ENCODE measurements at regions not wholly inside any gene's neighbourhood (a gene's known extent, or its start where the extent isn't known, plus 50 kb on each side); places are given as distances from the start of the nearest gene placed in this dataset.

- TF ChIP-seq PRDM2 (tag by site-specific recombination; IDR thresholded peaks at IDR 0.05; ENCODE audit: borderline replicate concordance): no peak
- TF ChIP-seq PATZ1 (tag by site-specific recombination; IDR thresholded peaks at IDR 0.05): no peak
- TF ChIP-seq CTCF (tag by site-specific recombination; IDR thresholded peaks at IDR 0.05): no peak
- no peak for TF ChIP-seq REST (tag by site-specific recombination; IDR thresholded peaks at IDR 0.05)
- no peak for TF ChIP-seq YY2 (tag by site-specific recombination; IDR thresholded peaks at IDR 0.05)
- no peak for TF ChIP-seq MEIS1 (CRISPR knock-in tag; IDR thresholded peaks at IDR 0.05; ENCODE audit: borderline replicate concordance)
- TF ChIP-seq, protein P1, sequence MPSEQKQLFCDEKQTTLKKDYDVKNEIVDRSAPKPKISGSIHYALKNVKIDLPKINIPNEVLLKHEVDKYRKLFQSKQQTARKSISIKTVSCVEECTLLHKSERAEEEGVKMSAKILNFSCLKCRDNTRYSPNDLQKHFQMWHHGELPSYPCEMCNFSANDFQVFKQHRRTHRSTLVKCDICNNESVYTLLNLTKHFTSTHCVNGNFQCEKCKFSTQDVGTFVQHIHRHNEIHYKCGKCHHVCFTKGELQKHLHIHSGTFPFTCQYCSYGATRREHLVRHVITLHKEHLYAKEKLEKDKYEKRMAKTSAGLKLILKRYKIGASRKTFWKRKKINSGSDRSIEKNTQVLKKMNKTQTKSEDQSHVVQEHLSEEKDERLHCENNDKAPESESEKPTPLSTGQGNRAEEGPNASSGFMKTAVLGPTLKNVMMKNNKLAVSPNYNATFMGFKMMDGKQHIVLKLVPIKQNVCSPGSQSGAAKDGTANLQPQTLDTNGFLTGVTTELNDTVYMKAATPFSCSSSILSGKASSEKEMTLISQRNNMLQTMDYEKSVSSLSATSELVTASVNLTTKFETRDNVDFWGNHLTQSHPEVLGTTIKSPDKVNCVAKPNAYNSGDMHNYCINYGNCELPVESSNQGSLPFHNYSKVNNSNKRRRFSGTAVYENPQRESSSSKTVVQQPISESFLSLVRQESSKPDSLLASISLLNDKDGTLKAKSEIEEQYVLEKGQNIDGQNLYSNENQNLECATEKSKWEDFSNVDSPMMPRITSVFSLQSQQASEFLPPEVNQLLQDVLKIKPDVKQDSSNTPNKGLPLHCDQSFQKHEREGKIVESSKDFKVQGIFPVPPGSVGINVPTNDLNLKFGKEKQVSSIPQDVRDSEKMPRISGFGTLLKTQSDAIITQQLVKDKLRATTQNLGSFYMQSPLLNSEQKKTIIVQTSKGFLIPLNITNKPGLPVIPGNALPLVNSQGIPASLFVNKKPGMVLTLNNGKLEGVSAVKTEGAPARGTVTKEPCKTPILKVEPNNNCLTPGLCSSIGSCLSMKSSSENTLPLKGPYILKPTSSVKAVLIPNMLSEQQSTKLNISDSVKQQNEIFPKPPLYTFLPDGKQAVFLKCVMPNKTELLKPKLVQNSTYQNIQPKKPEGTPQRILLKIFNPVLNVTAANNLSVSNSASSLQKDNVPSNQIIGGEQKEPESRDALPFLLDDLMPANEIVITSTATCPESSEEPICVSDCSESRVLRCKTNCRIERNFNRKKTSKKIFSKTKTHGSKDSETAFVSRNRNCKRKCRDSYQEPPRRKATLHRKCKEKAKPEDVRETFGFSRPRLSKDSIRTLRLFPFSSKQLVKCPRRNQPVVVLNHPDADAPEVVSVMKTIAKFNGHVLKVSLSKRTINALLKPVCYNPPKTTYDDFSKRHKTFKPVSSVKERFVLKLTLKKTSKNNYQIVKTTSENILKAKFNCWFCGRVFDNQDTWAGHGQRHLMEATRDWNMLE (tag by site-specific recombination; conservative IDR thresholded peaks at IDR 0.05; ENCODE audit: low read depth): no peak
- TF ChIP-seq ZNF747 (tag by site-specific recombination; IDR thresholded peaks at IDR 0.05): no peak
- no peak for TF ChIP-seq TCF7L2 (IDR thresholded peaks at IDR 0.05; ENCODE audit: borderline replicate concordance, low read depth, low read length)
- TF ChIP-seq ZNF324 (tag by site-specific recombination; IDR thresholded peaks at IDR 0.05): no peak
Observed at GRCh38 chr11:104738918-104739317, 159.3 kb downstream of the CASP12 start.

Data from HEK293 (cell line).